WTC11 (cell line): ENCODE measurements at regions not wholly inside any gene's neighbourhood (a gene's known extent, or its start where the extent isn't known, plus 50 kb on each side); places are given as distances from the start of the nearest gene placed in this dataset.

Experiments used
- ATAC-seq: fragments of 200-7000 bp; cut with Tn5 transposase; 2 replicates; pipeline ENCODE4 v1.10.0; 2021; ENCODE audit warnings: mild to moderate bottlenecking, moderate library complexity
- CTCF ChIA-PET: fragments of 300-600 bp; sonication (Branson Sonifier 250); formaldehyde crosslinking; loops from one replicate; lab custom pipeline; 2021; ENCODE audit warnings: antibody characterized with exemption; lab: Charles Lee
- POLR2A ChIA-PET: fragments of 350-600 bp; sonication (Branson Sonifier 250); formaldehyde crosslinking; loops from one replicate; lab custom pipeline; 2021; ENCODE audit warnings: antibody characterized with exemption; lab: Charles Lee
- DNase-seq: peaks from one replicate; pipeline ENCODE4 v3.0.0; 2021; ENCODE audit warnings: low spot score
- H3K27ac Mint-ChIP-seq: 2 replicates; pipeline ENCODE4 v1.8.0; 2021; ENCODE audit warnings: mixed read lengths
- H3K27me3 Mint-ChIP-seq: 2 replicates; pipeline ENCODE4 v1.8.0; 2021; ENCODE audit warnings: low read depth, mild to moderate bottlenecking, moderate library complexity, mixed read lengths
- H3K36me3 Mint-ChIP-seq: 2 replicates; pipeline ENCODE4 v1.8.0; 2021; ENCODE audit warnings: mixed read lengths
- H3K4me1 Mint-ChIP-seq: 2 replicates; pipeline ENCODE4 v1.8.0; 2022; ENCODE audit warnings: mixed read lengths
- H3K4me3 Mint-ChIP-seq: 2 replicates; pipeline ENCODE4 v1.8.0; 2021; ENCODE audit warnings: mild to moderate bottlenecking, moderate library complexity, mixed read lengths
- H3K9me3 Mint-ChIP-seq: 2 replicates; pipeline ENCODE4 v1.8.0; 2021; ENCODE audit warnings: mixed read lengths
- ATF2 ChIP-seq: sonication (generic); formaldehyde crosslinking; IDR thresholded peaks from 2 replicates; pipeline ENCODE4 v1.8.1; 2022; ENCODE audit warnings: low read depth, missing genetic modification reagents, borderline replicate concordance
- CREB1 ChIP-seq: sonication (generic); formaldehyde crosslinking; IDR thresholded peaks from 2 replicates; pipeline ENCODE4 v1.8.0; 2023; ENCODE audit warnings: mild to moderate bottlenecking, missing genetic modification reagents
- E2F4 ChIP-seq: sonication (generic); formaldehyde crosslinking; IDR thresholded peaks from 2 replicates; pipeline ENCODE4 v1.8.1; 2022; ENCODE audit warnings: low read depth, mild to moderate bottlenecking, moderate library complexity, missing genetic modification reagents, borderline replicate concordance
- ELF4 ChIP-seq: sonication (generic); formaldehyde crosslinking; IDR thresholded peaks from 2 replicates; pipeline ENCODE4 v1.8.1; 2022; ENCODE audit warnings: low read depth, mild to moderate bottlenecking, moderate library complexity, missing genetic modification reagents
- ESRRA ChIP-seq: sonication (generic); formaldehyde crosslinking; IDR thresholded peaks from 2 replicates; pipeline ENCODE4 v1.8.1; 2022; ENCODE audit warnings: mild to moderate bottlenecking, missing genetic modification reagents, borderline replicate concordance
- ETV6 ChIP-seq: sonication (generic); formaldehyde crosslinking; IDR thresholded peaks from 2 replicates; pipeline ENCODE4 v1.8.1; 2022; ENCODE audit warnings: mild to moderate bottlenecking, missing genetic modification reagents
- FOXP1 ChIP-seq: sonication (generic); formaldehyde crosslinking; IDR thresholded peaks from 2 replicates; pipeline ENCODE4 v1.8.0; 2022; ENCODE audit warnings: missing genetic modification reagents, mild to moderate bottlenecking, moderate library complexity, borderline replicate concordance
- GTF2I ChIP-seq: fragments of 250-450 bp; sonication (Bioruptor Pico); conservative IDR thresholded peaks from 2 replicates; pipeline ENCODE4 v1.4.0; 2021; ENCODE audit warnings: mild to moderate bottlenecking
- MLX ChIP-seq: sonication (generic); formaldehyde crosslinking; IDR thresholded peaks from 2 replicates; pipeline ENCODE4 v1.8.1; 2023; ENCODE audit warnings: mild to moderate bottlenecking, missing genetic modification reagents, moderate library complexity
- MXD4 ChIP-seq: fragments of 250-450 bp; sonication (Bioruptor Pico); IDR thresholded peaks from 2 replicates; pipeline ENCODE4 v1.8.0; 2021; ENCODE audit warnings: mild to moderate bottlenecking, moderate library complexity, borderline replicate concordance
- PRDM15 ChIP-seq: sonication (generic); formaldehyde crosslinking; IDR thresholded peaks from 2 replicates; pipeline ENCODE4 v1.8.0; 2022; ENCODE audit warnings: missing genetic modification reagents
- RELA ChIP-seq: sonication (generic); formaldehyde crosslinking; IDR thresholded peaks from 2 replicates; pipeline ENCODE4 v1.8.1; 2022; ENCODE audit warnings: missing genetic modification reagents, mild to moderate bottlenecking, borderline replicate concordance
- STAT6 ChIP-seq: sonication (generic); formaldehyde crosslinking; conservative IDR thresholded peaks from 2 replicates; pipeline ENCODE4 v1.8.1; 2023; ENCODE audit warnings: mild to moderate bottlenecking, low read depth, missing genetic modification reagents, moderate library complexity
- TCF7 ChIP-seq: sonication (generic); formaldehyde crosslinking; IDR thresholded peaks from 2 replicates; pipeline ENCODE4 v1.8.0; 2022; ENCODE audit warnings: mild to moderate bottlenecking, low read depth, missing genetic modification reagents, moderate library complexity
- TEAD4 ChIP-seq: sonication (generic); formaldehyde crosslinking; IDR thresholded peaks from 2 replicates; pipeline ENCODE4 v1.8.0; 2022; ENCODE audit warnings: mild to moderate bottlenecking, missing genetic modification reagents
- TP53 ChIP-seq: sonication (generic); formaldehyde crosslinking; IDR thresholded peaks from 2 replicates; pipeline ENCODE4 v1.8.1; 2023; ENCODE audit warnings: mild to moderate bottlenecking, missing genetic modification reagents
- USF1 ChIP-seq: sonication (generic); formaldehyde crosslinking; IDR thresholded peaks from 2 replicates; pipeline ENCODE4 v1.8.0; 2022; ENCODE audit warnings: mild to moderate bottlenecking, missing genetic modification reagents
- USF2 ChIP-seq: sonication (generic); formaldehyde crosslinking; IDR thresholded peaks from 2 replicates; pipeline ENCODE4 v1.8.1; 2023; ENCODE audit warnings: mild to moderate bottlenecking, missing genetic modification reagents, moderate library complexity
- ZNF232 ChIP-seq: sonication (generic); formaldehyde crosslinking; IDR thresholded peaks from 2 replicates; pipeline ENCODE4 v1.8.0; 2022; ENCODE audit warnings: mild to moderate bottlenecking, missing genetic modification reagents
- ZNF263 ChIP-seq: sonication (generic); formaldehyde crosslinking; IDR thresholded peaks from 2 replicates; pipeline ENCODE4 v1.8.1; 2022; ENCODE audit warnings: low read depth, mild to moderate bottlenecking, moderate library complexity, missing genetic modification reagents
- ZNF317 ChIP-seq: sonication (generic); formaldehyde crosslinking; IDR thresholded peaks from 2 replicates; pipeline ENCODE4 v1.8.1; 2023; ENCODE audit warnings: low read depth, mild to moderate bottlenecking, moderate library complexity, missing genetic modification reagents, borderline replicate concordance
- ZNF671 ChIP-seq: fragments of 250-450 bp; sonication (Bioruptor Pico); IDR thresholded peaks from 2 replicates; pipeline ENCODE4 v1.8.0; 2021; ENCODE audit warnings: mild to moderate bottlenecking

- TF ChIP-seq TEAD4 (CRISPR knock-in tag): no peak
- TF ChIP-seq E2F4 (CRISPR knock-in tag): no peak
- no peak for TF ChIP-seq PRDM15 (CRISPR knock-in tag)
- TF ChIP-seq STAT6: no peak
- TF ChIP-seq, all 79 proteins: peak for 0
Measured at GRCh38 chr2:120681696-120682288, 53.9 kb upstream of the GLI2 start (continued).

GRCh38 chr2:120682654-120683053, 53.0 kb upstream of the GLI2 start:
- Mint-ChIP-seq H3K27me3 (peaks cover 22% of the 10 kb centered on the region), H3K36me3 (no peaks in the 10 kb centered on the region), H3K4me1 (peaks cover 3% of the 10 kb centered on the region; the same call in 1 of the 2 replicates), H3K9me3 (no peaks in the 10 kb centered on the region), H3K4me3 (no peak overlapping the region), H3K27ac (no peak overlapping the region)
- ChIA-PET CTCF (interaction anchor here (1.0 to 2.0 kb wide), 4 partner anchors 13 to 396 kb away, joined by 3 to 7 read pairs (median 5); no protein-coding TSS in a partner anchor), POLR2A (no interaction called here)
- no peak for DNase-seq
- no peak for ATAC-seq
- no peak for TF ChIP-seq CREB1 (CRISPR knock-in tag)
- TF ChIP-seq ATF2 (CRISPR knock-in tag): no peak

- peaks cover 3% of the 10 kb centered on the region; the same call in 1 of the 2 replicates for H3K4me1 Mint-ChIP-seq
- ATAC-seq: no peak
- H3K9me3 Mint-ChIP-seq: 0 out of 2 replicates have a peak, but pooled peaks cover under 1% of the 10 kb centered on the region
- ChIA-PET POLR2A (no interaction called here), CTCF (interaction anchor here (1.0 to 2.0 kb wide), 4 partner anchors 13 to 396 kb away, joined by 3 to 7 read pairs (median 5); no protein-coding TSS in a partner anchor)
- no peak for DNase-seq
- peaks cover 23% of the 10 kb centered on the region for H3K27me3 Mint-ChIP-seq
- H3K4me3 Mint-ChIP-seq: no peak overlapping the region
- no peak overlapping the region for H3K27ac Mint-ChIP-seq
- H3K36me3 Mint-ChIP-seq: no peaks in the 10 kb centered on the region
- TF ChIP-seq ESRRA (CRISPR knock-in tag): no peak
- no peak for TF ChIP-seq ZNF263
- TF ChIP-seq MLX: no peak
- no peak for TF ChIP-seq USF1 (CRISPR knock-in tag)
- no peak for TF ChIP-seq ZNF317
- TF ChIP-seq ELF4: no peak
- no peak for TF ChIP-seq RELA
- no peak for TF ChIP-seq ZNF671 (CRISPR knock-in tag)
- TF ChIP-seq USF2 (CRISPR knock-in tag): no peak
- TF ChIP-seq ETV6 (CRISPR knock-in tag): no peak
- TF ChIP-seq TP53 (CRISPR knock-in tag): no peak
- TF ChIP-seq TCF7 (CRISPR knock-in tag): no peak
- TF ChIP-seq ZNF232 (CRISPR knock-in tag): no peak
- TF ChIP-seq GTF2I: no peak
- TF ChIP-seq MXD4 (CRISPR knock-in tag): no peak
- TF ChIP-seq FOXP1: no peak
Measured at GRCh38 chr2:120683081-120683480, 52.6 kb upstream of the GLI2 start.
